Brain microvascular endothelial cell (primary cell): ENCODE measurements at regions not wholly inside any gene's neighbourhood (a gene's known extent, or its start where the extent isn't known, plus 50 kb on each side); places are given as distances from the start of the nearest gene placed in this dataset.

Experiments
- DNase-seq: peaks from one replicate; pipeline ENCODE4 v3.0.0-alpha.2; 2020
- H3K27ac ChIP-seq: fragments of 250-450 bp; sonication (Bioruptor Pico); 2 replicates; pipeline ENCODE4 v1.5.1; 2020; ENCODE audit warnings: mild to moderate bottlenecking, moderate library complexity
- H3K27me3 ChIP-seq: fragments of 250-450 bp; sonication (Bioruptor Pico); replicated peaks from 2 replicates; pipeline ENCODE4 v1.5.1; 2020; ENCODE audit warnings: mild to moderate bottlenecking
- H3K36me3 ChIP-seq: fragments of 250-450 bp; sonication (Bioruptor Pico); replicated peaks from 2 replicates; pipeline ENCODE4 v1.5.1; 2020; ENCODE audit warnings: mild to moderate bottlenecking
- H3K4me3 ChIP-seq: 2 replicates; pipeline ENCODE4 v1.5.1; 2011; ENCODE audit warnings: low read depth, mild to moderate bottlenecking, control low read depth, low read length, moderate library complexity
- CTCF ChIP-seq: IDR thresholded peaks from 2 replicates; pipeline ENCODE4 v1.5.1; 2011; ENCODE audit warnings: low read depth, mild to moderate bottlenecking, moderate library complexity, low read length, control low read depth, inconsistent platforms; ENCODE audit errors: missing control alignments
- in situ Hi-C: cut with HindIII; loops from 2 replicates; pipeline ENCODE4 v1.10.0; 2017; ENCODE audit warnings: low sequenced_read_pairs, low pct_ligation_motif_present

GRCh38 chr12:45611495-45611894, 118.0 kb upstream of the ARID2 start:
- Histone ChIP-seq H3K36me3 (no peaks in the 10 kb centered on the region), H3K27me3 (no peaks in the 10 kb centered on the region), H3K4me3 (peak overlapping the region; percentile 13), H3K27ac (no peak overlapping the region)
- TF ChIP-seq CTCF, result no peak
- in situ Hi-C loops, result no loop called here
- DNase-seq, result no peak

- H3K27ac ChIP-seq, result peak overlapping the region; percentile 10
- no peak for TF ChIP-seq CTCF
- in situ Hi-C loops, result no loop called here
- peak; percentile 46 for DNase-seq
- H3K4me3 ChIP-seq, result no peak overlapping the region
- H3K36me3 ChIP-seq, result no peaks in the 10 kb centered on the region
- no peaks in the 10 kb centered on the region for H3K27me3 ChIP-seq
Observed at GRCh38 chr12:45612044-45612794, 117.3 kb upstream of the ARID2 start.

GRCh38 chr12:45613296-45613695, 116.2 kb upstream of the ARID2 start:
- peak; percentile 28 for DNase-seq

GRCh38 chr12:45613855-45614254, 115.7 kb upstream of the ARID2 start:
- in situ Hi-C loops, result no loop called here
- no peak for TF ChIP-seq CTCF
- DNase-seq, result no peak
- Histone ChIP-seq H3K36me3 (no peaks in the 10 kb centered on the region), H3K27ac (no peak overlapping the region), H3K27me3 (no peaks in the 10 kb centered on the region), H3K4me3 (no peak overlapping the region)

More at GRCh38 chr12:45613296-45613695, 116.2 kb upstream of the ARID2 start:
- Histone ChIP-seq H3K4me3 (no peak overlapping the region), H3K36me3 (no peaks in the 10 kb centered on the region), H3K27ac (no peak overlapping the region), H3K27me3 (no peaks in the 10 kb centered on the region)
- TF ChIP-seq CTCF, result no peak
- in situ Hi-C loops, result no loop called here

GRCh38 chr12:45615268-45615667, 114.2 kb upstream of the ARID2 start:
- Histone ChIP-seq H3K36me3 (no peaks in the 10 kb centered on the region), H3K4me3 (no peak overlapping the region), H3K27me3 (no peaks in the 10 kb centered on the region), H3K27ac (no peak overlapping the region)
- no peak for TF ChIP-seq CTCF
- in situ Hi-C loops, result no loop called here
- DNase-seq, result peak; percentile 82

- H3K4me3 ChIP-seq, result no peak overlapping the region
- H3K27ac ChIP-seq, result no peak overlapping the region
- DNase-seq, result no peak
- in situ Hi-C loops, result no loop called here
- no peak for TF ChIP-seq CTCF
- H3K27me3 ChIP-seq, result no peaks in the 10 kb centered on the region
- H3K36me3 ChIP-seq, result no peaks in the 10 kb centered on the region
Observed at GRCh38 chr12:45619736-45620135, 109.8 kb upstream of the ARID2 start.
